Calu3 (cell line): ENCODE measurements at regions not wholly inside any gene's neighbourhood (a gene's known extent, or its start where the extent isn't known, plus 50 kb on each side); places are given as distances from the start of the nearest gene placed in this dataset.

ENCODE experiments used
- BruUV-seq: library from RNA; stranded (reverse); fragments of 400-500 nt; replicated peaks from 2 replicates; lab custom pipeline; 2021; lab: Mats Ljungman, UMichigan
- CTCF ChIA-PET: fragments of 300-600 bp; sonication (Branson Sonifier 250); formaldehyde crosslinking; loops from one replicate; lab custom pipeline; 2022; ENCODE audit warnings: antibody characterized with exemption; lab: Charles Lee
- DNase-seq: peaks from one replicate; pipeline ENCODE4 v3.0.0; 2022
- H3K27ac Mint-ChIP-seq: one replicate; pipeline ENCODE4 v1.8.0; 2022; ENCODE audit warnings: mixed read lengths; ENCODE audit not compliant: unreplicated experiment
- H3K27me3 Mint-ChIP-seq: one replicate; pipeline ENCODE4 v1.8.0; 2022; ENCODE audit warnings: mixed read lengths; ENCODE audit not compliant: unreplicated experiment
- H3K36me3 Mint-ChIP-seq: one replicate; pipeline ENCODE4 v1.8.0; 2022; ENCODE audit warnings: mild to moderate bottlenecking, moderate library complexity, mixed read lengths; ENCODE audit not compliant: insufficient read depth, unreplicated experiment
- H3K4me1 Mint-ChIP-seq: one replicate; pipeline ENCODE4 v1.8.0; 2022; ENCODE audit warnings: mild to moderate bottlenecking, low read depth, mixed read lengths; ENCODE audit not compliant: unreplicated experiment
- H3K4me3 Mint-ChIP-seq: one replicate; pipeline ENCODE4 v1.8.0; 2022; ENCODE audit warnings: mild to moderate bottlenecking, low read depth, moderate library complexity, mixed read lengths; ENCODE audit not compliant: unreplicated experiment
- H3K9me3 Mint-ChIP-seq: one replicate; pipeline ENCODE4 v1.8.0; 2022; ENCODE audit warnings: low read depth, mixed read lengths; ENCODE audit not compliant: unreplicated experiment
- intact Hi-C: fragments of 100-400 bp; cut with micrococcal nuclease; formaldehyde crosslinking; loops from one replicate; pipeline ENCODE4 v1.10.0; 2022; ENCODE audit not compliant: unreplicated experiment
- TF ChIP-seq, protein P1 (sequence below): fragments of 200-600 bp; IDR thresholded peaks from one replicate; pipeline ENCODE4 v1.8.0; 2022; ENCODE audit warnings: antibody characterized with exemption; ENCODE audit not compliant: unreplicated experiment

DNA sequence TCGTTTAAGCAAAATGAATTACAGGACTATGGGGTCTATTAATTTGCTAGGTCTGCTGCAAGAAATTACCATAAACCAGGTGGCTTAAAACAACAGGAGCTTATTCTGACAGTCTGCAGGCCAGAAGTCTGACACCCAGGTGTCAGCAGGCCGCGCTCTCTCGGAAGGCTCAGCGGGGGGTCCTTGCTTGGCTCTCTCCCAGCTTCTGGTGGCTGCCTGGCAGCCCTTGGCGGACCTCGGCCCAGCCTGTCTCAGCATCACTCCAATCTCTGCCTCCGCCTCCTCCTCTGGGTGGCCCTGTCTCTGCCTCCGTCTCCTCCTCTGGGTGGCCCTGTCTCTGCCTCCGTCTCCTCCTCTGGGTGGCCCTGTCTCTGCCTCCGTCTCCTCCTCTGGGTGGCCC, 580.5 kb upstream of the FAT1 start:
- CTCF ChIA-PET = interaction anchor here (1.1 kb wide), 1 partner anchor 86 kb away, joined by 4 read pairs; no protein-coding TSS in a partner anchor
- H3K4me3 Mint-ChIP-seq = no peak overlapping the region
- no peaks in the 10 kb centered on the region for H3K36me3 Mint-ChIP-seq
- intact Hi-C loops = no loop called here
- H3K4me1 Mint-ChIP-seq = no peaks in the 10 kb centered on the region
- TF ChIP-seq, protein P1, sequence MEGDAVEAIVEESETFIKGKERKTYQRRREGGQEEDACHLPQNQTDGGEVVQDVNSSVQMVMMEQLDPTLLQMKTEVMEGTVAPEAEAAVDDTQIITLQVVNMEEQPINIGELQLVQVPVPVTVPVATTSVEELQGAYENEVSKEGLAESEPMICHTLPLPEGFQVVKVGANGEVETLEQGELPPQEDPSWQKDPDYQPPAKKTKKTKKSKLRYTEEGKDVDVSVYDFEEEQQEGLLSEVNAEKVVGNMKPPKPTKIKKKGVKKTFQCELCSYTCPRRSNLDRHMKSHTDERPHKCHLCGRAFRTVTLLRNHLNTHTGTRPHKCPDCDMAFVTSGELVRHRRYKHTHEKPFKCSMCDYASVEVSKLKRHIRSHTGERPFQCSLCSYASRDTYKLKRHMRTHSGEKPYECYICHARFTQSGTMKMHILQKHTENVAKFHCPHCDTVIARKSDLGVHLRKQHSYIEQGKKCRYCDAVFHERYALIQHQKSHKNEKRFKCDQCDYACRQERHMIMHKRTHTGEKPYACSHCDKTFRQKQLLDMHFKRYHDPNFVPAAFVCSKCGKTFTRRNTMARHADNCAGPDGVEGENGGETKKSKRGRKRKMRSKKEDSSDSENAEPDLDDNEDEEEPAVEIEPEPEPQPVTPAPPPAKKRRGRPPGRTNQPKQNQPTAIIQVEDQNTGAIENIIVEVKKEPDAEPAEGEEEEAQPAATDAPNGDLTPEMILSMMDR = no peak
- no peaks in the 10 kb centered on the region for H3K27me3 Mint-ChIP-seq
- H3K27ac Mint-ChIP-seq = no peak overlapping the region
- peaks cover 2% of the 10 kb centered on the region for H3K9me3 Mint-ChIP-seq
- no TSS peak for BruUV-seq
- DNase-seq = no peak

DNA sequence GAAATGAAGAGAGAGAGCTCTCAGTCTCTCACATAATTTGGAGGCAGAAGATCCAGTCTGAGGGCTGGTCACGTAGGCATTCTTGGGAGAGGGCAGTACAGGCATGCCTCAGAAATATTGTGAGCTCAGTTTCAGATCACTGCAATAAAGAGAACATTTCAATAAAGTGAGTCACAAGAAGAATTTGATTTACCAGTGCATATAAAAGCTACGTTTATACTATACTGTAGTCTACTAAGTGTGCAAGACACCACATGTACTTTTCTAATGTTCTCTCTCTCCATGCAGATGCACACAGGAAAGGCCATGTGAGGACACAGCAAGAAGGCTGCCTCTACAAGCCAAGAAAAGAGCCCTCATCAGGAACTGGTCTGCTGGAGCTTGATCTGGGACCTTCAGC, 583.5 kb upstream of the FAT1 start:
- Mint-ChIP-seq H3K27me3 (no peaks in the 10 kb centered on the region), H3K4me3 (no peak overlapping the region), H3K4me1 (no peaks in the 10 kb centered on the region), H3K27ac (no peak overlapping the region), H3K9me3 (no peaks in the 10 kb centered on the region), H3K36me3 (no peaks in the 10 kb centered on the region)
- TF ChIP-seq, protein P1 = no peak
- no peak for DNase-seq
- no TSS peak for BruUV-seq
- intact Hi-C loops = no loop called here
- CTCF ChIA-PET = no interaction called here

DNA sequence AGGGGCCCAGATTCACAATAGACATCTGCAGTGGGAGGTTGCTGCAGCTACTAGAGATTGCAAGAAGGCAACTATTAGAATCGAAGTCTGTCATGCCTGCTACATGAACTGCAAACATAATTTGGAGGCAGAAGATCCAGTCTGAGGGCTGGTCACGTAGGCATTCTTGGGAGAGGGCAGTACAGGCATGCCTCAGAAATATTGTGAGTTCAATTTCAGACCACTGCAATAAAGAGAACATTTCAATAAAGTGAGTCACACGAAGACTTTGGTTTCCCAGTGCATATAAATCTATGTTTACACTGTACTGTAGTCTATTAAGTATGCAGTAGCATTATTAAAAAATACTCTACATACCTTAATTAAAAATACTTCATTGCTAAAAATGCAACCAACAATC, 585.8 kb upstream of the FAT1 start:
- Mint-ChIP-seq H3K36me3 (no peaks in the 10 kb centered on the region), H3K4me3 (no peak overlapping the region), H3K27me3 (no peaks in the 10 kb centered on the region), H3K9me3 (no peaks in the 10 kb centered on the region), H3K4me1 (no peaks in the 10 kb centered on the region), H3K27ac (no peak overlapping the region)
- intact Hi-C loops = no loop called here
- CTCF ChIA-PET = no interaction called here
- TF ChIP-seq, protein P1 = no peak
- no peak for DNase-seq
- no TSS peak for BruUV-seq

DNA sequence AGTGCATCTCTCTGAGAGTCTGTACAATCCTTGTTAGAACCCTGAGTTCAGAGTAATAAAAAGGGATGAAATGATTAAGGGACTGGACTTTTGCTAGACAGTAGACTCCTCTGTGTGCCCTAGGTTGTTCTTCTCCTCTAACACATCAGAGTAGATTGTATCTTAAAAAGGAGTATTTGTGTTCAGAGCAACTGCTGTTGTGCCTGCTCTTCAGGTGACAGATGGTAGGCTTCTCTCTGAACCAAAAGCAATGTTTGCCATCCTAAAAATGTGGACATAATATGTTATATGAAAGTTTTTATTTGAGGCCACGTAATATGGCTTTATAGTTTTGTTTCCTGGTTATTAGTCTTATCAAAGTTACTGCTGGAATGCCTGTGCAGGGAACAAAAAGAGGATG, 588.6 kb upstream of the FAT1 start:
- Mint-ChIP-seq H3K36me3 (no peaks in the 10 kb centered on the region), H3K4me1 (no peaks in the 10 kb centered on the region), H3K4me3 (no peak overlapping the region), H3K27me3 (no peaks in the 10 kb centered on the region), H3K27ac (no peak overlapping the region), H3K9me3 (no peaks in the 10 kb centered on the region)
- TF ChIP-seq, protein P1 = no peak
- CTCF ChIA-PET = no interaction called here
- intact Hi-C loops = no loop called here
- BruUV-seq = no TSS peak
- no peak for DNase-seq
